ENCODE measurements at regions not wholly inside any gene's neighbourhood (a gene's known extent, or its start where the extent isn't known, plus 50 kb on each side); places are given as distances from the start of the nearest gene placed in this dataset.

DNA sequence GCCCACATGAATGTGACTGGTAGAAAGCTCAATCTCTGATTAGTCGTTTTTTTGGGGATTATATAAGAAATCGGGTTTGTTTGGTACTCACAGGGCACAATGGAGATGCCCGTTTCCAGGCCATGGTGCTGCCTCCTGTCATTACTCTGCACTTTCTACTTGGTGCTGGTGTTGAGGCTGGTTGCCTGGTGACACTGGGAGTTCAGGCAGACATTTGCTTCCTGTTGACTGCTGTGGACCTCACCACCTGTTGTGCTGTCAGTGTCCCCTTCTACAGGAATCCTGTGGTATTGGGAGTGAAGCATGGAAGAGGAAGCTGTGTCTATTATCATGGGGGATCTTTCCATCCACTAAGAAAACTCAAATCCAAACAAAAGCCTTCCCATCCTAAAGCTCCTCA lies 227.2 kb upstream of the TBL1XR1 start:
- H2AFZ ChIP-seq, result no peak overlapping the region
- TF ChIP-seq, protein P1, sequence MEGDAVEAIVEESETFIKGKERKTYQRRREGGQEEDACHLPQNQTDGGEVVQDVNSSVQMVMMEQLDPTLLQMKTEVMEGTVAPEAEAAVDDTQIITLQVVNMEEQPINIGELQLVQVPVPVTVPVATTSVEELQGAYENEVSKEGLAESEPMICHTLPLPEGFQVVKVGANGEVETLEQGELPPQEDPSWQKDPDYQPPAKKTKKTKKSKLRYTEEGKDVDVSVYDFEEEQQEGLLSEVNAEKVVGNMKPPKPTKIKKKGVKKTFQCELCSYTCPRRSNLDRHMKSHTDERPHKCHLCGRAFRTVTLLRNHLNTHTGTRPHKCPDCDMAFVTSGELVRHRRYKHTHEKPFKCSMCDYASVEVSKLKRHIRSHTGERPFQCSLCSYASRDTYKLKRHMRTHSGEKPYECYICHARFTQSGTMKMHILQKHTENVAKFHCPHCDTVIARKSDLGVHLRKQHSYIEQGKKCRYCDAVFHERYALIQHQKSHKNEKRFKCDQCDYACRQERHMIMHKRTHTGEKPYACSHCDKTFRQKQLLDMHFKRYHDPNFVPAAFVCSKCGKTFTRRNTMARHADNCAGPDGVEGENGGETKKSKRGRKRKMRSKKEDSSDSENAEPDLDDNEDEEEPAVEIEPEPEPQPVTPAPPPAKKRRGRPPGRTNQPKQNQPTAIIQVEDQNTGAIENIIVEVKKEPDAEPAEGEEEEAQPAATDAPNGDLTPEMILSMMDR (IDR thresholded peaks at IDR 0.05), result no peak
- H3K4me2 ChIP-seq (ENCODE audit: low read length), result no peak overlapping the region
- H3K9me3 ChIP-seq (ENCODE audit: control insufficient read depth, low read length), result no peaks in the 10 kb centered on the region
- H3K9ac ChIP-seq, result no peak overlapping the region
- no peak overlapping the region for H3K27ac ChIP-seq
- no peaks in the 10 kb centered on the region for H3K79me2 ChIP-seq
- H3K4me3 ChIP-seq (ENCODE audit: low read depth, low read length), result no peak overlapping the region
- H3K27me3 ChIP-seq (ENCODE audit: control insufficient read depth, insufficient read depth, low read length), result no peaks in the 10 kb centered on the region
- no peaks in the 10 kb centered on the region for H3K36me3 ChIP-seq (ENCODE audit: control insufficient read depth, insufficient read depth, low read length)
- peaks cover 7% of the 10 kb centered on the region for H3K4me1 ChIP-seq

DNA sequence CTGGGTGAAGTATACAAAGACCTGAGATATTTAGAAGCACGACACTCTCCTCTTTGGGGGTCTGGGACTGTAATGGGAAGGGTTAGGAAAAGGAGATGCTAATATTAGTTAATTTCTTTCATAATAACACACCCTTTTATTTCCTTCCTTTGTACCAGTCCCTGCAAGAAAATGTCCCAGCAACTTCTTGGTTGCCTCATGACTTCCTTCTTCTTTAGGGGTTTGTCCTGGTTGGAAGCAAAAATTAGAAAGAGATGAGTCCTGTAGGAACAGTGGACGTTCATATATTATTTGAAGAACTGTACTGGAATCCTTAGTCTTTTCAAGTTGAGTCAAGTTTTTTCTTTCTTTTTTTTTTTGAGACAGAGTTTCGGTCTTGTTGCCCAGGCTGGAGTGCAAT lies 227.8 kb upstream of the TBL1XR1 start:
- Histone ChIP-seq H3K27me3 (ENCODE audit: control insufficient read depth, insufficient read depth, low read length) (no peaks in the 10 kb centered on the region), H3K79me2 (no peaks in the 10 kb centered on the region), H3K4me3 (ENCODE audit: low read depth, low read length) (no peak overlapping the region), H3K9me3 (ENCODE audit: control insufficient read depth, low read length) (no peaks in the 10 kb centered on the region), H3K4me2 (ENCODE audit: low read length) (no peak overlapping the region), H3K9ac (no peak overlapping the region), H2AFZ (no peak overlapping the region), H3K27ac (no peak overlapping the region), H3K4me1 (peaks cover 7% of the 10 kb centered on the region), H3K36me3 (ENCODE audit: control insufficient read depth, insufficient read depth, low read length) (no peaks in the 10 kb centered on the region)
- TF ChIP-seq, protein P1 (IDR thresholded peaks at IDR 0.05), result no peak

DNA sequence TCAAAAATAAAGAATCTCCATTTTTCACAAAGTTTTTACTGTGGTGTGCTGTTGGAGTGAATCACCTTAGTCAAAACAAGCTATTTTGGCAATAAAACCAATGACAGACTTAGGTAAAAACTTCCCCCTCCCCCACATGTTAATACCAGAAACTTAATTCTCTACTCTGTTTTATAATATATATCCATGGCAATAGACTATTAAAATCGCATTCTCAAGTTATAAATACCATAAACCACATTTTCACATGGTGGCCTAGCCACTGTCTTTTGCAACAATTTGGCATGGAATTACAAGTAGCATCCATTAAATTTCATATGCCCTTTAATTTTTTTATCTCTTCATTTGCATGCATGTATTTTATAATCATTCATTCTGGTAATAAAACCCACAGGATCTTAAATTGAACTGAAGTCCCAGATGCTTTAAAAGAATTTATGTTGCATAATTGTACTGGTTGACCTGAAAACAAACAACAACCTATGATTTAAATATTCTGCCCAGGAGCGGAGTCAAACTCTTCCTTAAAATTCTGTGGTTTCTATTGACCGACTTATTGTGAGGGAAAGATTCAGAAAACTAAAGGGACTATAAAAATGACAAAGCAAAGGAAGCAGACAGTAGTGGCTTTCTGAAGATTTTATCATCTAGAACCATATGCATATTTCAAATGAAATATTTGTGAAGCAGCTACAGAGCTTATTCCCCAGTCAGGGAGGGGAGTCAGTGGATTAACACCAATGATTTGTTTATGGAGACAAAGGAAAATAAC lies 229.0 kb upstream of the TBL1XR1 start:
- H3K36me3 ChIP-seq (ENCODE audit: control insufficient read depth, insufficient read depth, low read length), result no peaks in the 10 kb centered on the region
- TF ChIP-seq, protein P1 (IDR thresholded peaks at IDR 0.05), result no peak
- H3K9ac ChIP-seq, result no peak overlapping the region
- H3K79me2 ChIP-seq, result no peaks in the 10 kb centered on the region
- H3K4me3 ChIP-seq (ENCODE audit: low read depth, low read length), result no peak overlapping the region
- no peak overlapping the region for H3K4me2 ChIP-seq (ENCODE audit: low read length)
- no peaks in the 10 kb centered on the region for H3K9me3 ChIP-seq (ENCODE audit: control insufficient read depth, low read length)
- H2AFZ ChIP-seq, result no peak overlapping the region
- H3K27ac ChIP-seq, result no peak overlapping the region
- H3K4me1 ChIP-seq, result no peaks in the 10 kb centered on the region
- no peaks in the 10 kb centered on the region for H3K27me3 ChIP-seq (ENCODE audit: control insufficient read depth, insufficient read depth, low read length)

DNA sequence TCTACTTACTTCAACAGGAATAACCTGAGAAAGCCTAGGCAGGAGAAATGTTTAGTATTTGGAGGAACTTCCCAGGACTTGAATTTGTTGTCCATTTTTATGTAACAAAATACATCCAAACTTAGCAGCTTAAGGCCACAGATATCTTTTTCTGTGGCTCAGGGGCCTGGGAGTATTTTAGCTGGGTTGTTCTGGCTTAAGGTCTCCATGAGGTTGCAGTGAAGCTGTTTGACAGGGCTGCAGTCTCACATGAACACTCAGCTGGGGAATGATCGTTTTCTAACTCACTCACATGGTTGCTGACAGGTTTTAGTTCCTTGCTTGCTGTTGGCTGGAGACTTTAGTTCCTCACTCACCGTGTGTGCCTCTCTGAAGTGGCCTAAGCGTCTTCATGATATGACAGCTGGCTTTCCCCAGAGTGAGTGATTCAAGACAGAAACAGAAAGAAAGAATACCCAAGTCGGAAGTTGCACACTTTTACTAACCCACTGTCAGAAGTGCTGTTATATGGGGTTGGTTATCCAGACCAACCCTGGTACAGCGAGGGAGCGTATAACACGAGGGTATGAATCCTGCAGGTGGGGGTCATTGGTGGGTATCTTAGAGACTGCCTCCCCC lies 229.7 kb upstream of the TBL1XR1 start:
- no peak overlapping the region for H3K27ac ChIP-seq

More for the DNA sequence above, 229.7 kb upstream of the TBL1XR1 start:
- H3K4me1 ChIP-seq, result no peaks in the 10 kb centered on the region
- TF ChIP-seq, protein P1 (IDR thresholded peaks at IDR 0.05), result no peak
- no peaks in the 10 kb centered on the region for H3K27me3 ChIP-seq (ENCODE audit: control insufficient read depth, insufficient read depth, low read length)
- H2AFZ ChIP-seq, result no peak overlapping the region
- no peaks in the 10 kb centered on the region for H3K9me3 ChIP-seq (ENCODE audit: control insufficient read depth, low read length)
- H3K4me2 ChIP-seq (ENCODE audit: low read length), result no peak overlapping the region
- H3K4me3 ChIP-seq (ENCODE audit: low read depth, low read length), result no peak overlapping the region
- H3K9ac ChIP-seq, result no peak overlapping the region
- H3K36me3 ChIP-seq (ENCODE audit: control insufficient read depth, insufficient read depth, low read length), result no peaks in the 10 kb centered on the region
- no peaks in the 10 kb centered on the region for H3K79me2 ChIP-seq
